MCF 10A (cell line): ENCODE measurements at regions not wholly inside any gene's neighbourhood (a gene's known extent, or its start where the extent isn't known, plus 50 kb on each side); places are given as distances from the start of the nearest gene placed in this dataset.

ENCODE experiments used
- BruUV-seq: library from RNA; stranded (reverse); fragments of 400-500 nt; replicated peaks from 2 replicates; lab custom pipeline; 2021; lab: Mats Ljungman, UMichigan
- CTCF ChIA-PET: fragments of 300-600 bp; sonication (Branson Sonifier 250); formaldehyde crosslinking; extraction: SDS; loops from one replicate; lab custom pipeline; 2021; ENCODE audit warnings: antibody characterized with exemption, inconsistent platforms; lab: Yijun Ruan, JAX
- POLR2A ChIA-PET: fragments of 300-600, 350-650 bp; sonication (Branson Sonifier 250); formaldehyde crosslinking; extraction: SDS; loops from one replicate; lab custom pipeline; 2020; ENCODE audit warnings: antibody characterized with exemption, inconsistent platforms; lab: Yijun Ruan, JAX
- DNase-seq: peaks from one replicate; pipeline ENCODE4 v3.0.0-alpha.2; 2018; ENCODE audit not compliant: unreplicated experiment
- H3K27ac Mint-ChIP-seq: one replicate; pipeline ENCODE4 v1.8.0; 2022; ENCODE audit warnings: mild to moderate bottlenecking, low read depth, mixed read lengths; ENCODE audit not compliant: unreplicated experiment
- H3K27me3 Mint-ChIP-seq: one replicate; pipeline ENCODE4 v1.8.0; 2022; ENCODE audit warnings: mixed read lengths; ENCODE audit not compliant: insufficient read depth, unreplicated experiment
- H3K36me3 Mint-ChIP-seq: one replicate; pipeline ENCODE4 v1.8.0; 2022; ENCODE audit warnings: mild to moderate bottlenecking, moderate library complexity, mixed read lengths; ENCODE audit not compliant: insufficient read depth, unreplicated experiment
- H3K4me1 Mint-ChIP-seq: one replicate; pipeline ENCODE4 v1.8.0; 2022; ENCODE audit warnings: mixed read lengths; ENCODE audit not compliant: insufficient read depth, unreplicated experiment
- H3K4me3 Mint-ChIP-seq: one replicate; pipeline ENCODE4 v1.8.0; 2022; ENCODE audit warnings: mild to moderate bottlenecking, moderate library complexity, mixed read lengths; ENCODE audit not compliant: unreplicated experiment
- H3K9me3 Mint-ChIP-seq: one replicate; pipeline ENCODE4 v1.8.0; 2022; ENCODE audit warnings: mixed read lengths; ENCODE audit not compliant: unreplicated experiment
- CTCF ChIP-seq: fragments of 200-600 bp; IDR thresholded peaks from one replicate; pipeline ENCODE4 v1.8.0; 2022; ENCODE audit warnings: antibody characterized with exemption, mild to moderate bottlenecking; ENCODE audit not compliant: unreplicated experiment
- intact Hi-C: fragments of 100-400 bp; cut with micrococcal nuclease; formaldehyde crosslinking; loops from 2 replicates; pipeline ENCODE4 v1.14.1; 2022

- BruUV-seq = no TSS peak
- intact Hi-C loops = no loop called here
- ChIA-PET POLR2A (interaction anchor here (0.7 to 1.8 kb wide), 5 partner anchors 9 to 117 kb away, joined by 3 to 6 read pairs (median 4); no protein-coding TSS in a partner anchor), CTCF (interaction anchor here (0.6 to 2.1 kb wide), 4 partner anchors 10 to 177 kb away, joined by 3 to 5 read pairs (median 4); no protein-coding TSS in a partner anchor)
- no peaks in the 10 kb centered on the region for H3K27me3 Mint-ChIP-seq
- H3K9me3 Mint-ChIP-seq = no peaks in the 10 kb centered on the region
- H3K36me3 Mint-ChIP-seq = no peaks in the 10 kb centered on the region
- H3K4me3 Mint-ChIP-seq = no peak overlapping the region
- no peak overlapping the region for H3K27ac Mint-ChIP-seq
- no peak for DNase-seq
- H3K4me1 Mint-ChIP-seq = peaks cover 11% of the 10 kb centered on the region
- TF ChIP-seq CTCF = no peak
These were observed 134.1 kb downstream of the GLUL start for GRCh38 chr1:182257369-182258063.

GRCh38 chr1:182256931-182257330 is 134.7 kb downstream of the GLUL start:
- H3K4me3 Mint-ChIP-seq = no peak overlapping the region
- no peak overlapping the region for H3K27ac Mint-ChIP-seq
- BruUV-seq = no TSS peak
- H3K9me3 Mint-ChIP-seq = no peaks in the 10 kb centered on the region
- no peak for DNase-seq
- H3K4me1 Mint-ChIP-seq = peaks cover 11% of the 10 kb centered on the region
- intact Hi-C loops = no loop called here
- no peak for TF ChIP-seq CTCF
- CTCF ChIA-PET = interaction anchor here (1.1 to 2.1 kb wide), 2 partner anchors 11 to 176 kb away, joined by 3 to 5 read pairs; no protein-coding TSS in a partner anchor
- no peaks in the 10 kb centered on the region for H3K36me3 Mint-ChIP-seq
- POLR2A ChIA-PET = interaction anchor here (0.8 to 1.8 kb wide), 4 partner anchors 8 to 33 kb away, joined by 4 to 6 read pairs (median 4); no protein-coding TSS in a partner anchor
- no peaks in the 10 kb centered on the region for H3K27me3 Mint-ChIP-seq

- H3K36me3 Mint-ChIP-seq = no peaks in the 10 kb centered on the region
- no peak overlapping the region for H3K4me3 Mint-ChIP-seq
- H3K9me3 Mint-ChIP-seq = no peaks in the 10 kb centered on the region
- peaks cover 11% of the 10 kb centered on the region for H3K4me1 Mint-ChIP-seq
- no peak overlapping the region for H3K27ac Mint-ChIP-seq
- TF ChIP-seq CTCF = no peak
- no peaks in the 10 kb centered on the region for H3K27me3 Mint-ChIP-seq
- BruUV-seq = no TSS peak
- CTCF ChIA-PET = interaction anchor here (1.3 to 1.6 kb wide), 2 partner anchors 96 to 112 kb away, joined by 3 to 4 read pairs; no protein-coding TSS in a partner anchor
- no peak for DNase-seq
- POLR2A ChIA-PET = interaction anchor here (1.2 to 1.4 kb wide), 3 partner anchors 12 to 143 kb away, joined by 3 to 4 read pairs (median 3); no protein-coding TSS in a partner anchor
- intact Hi-C loops = no loop called here
These were observed 136.1 kb downstream of the GLUL start for GRCh38 chr1:182255494-182255893.

GRCh38 chr1:182253319-182253860 is 138.2 kb downstream of the GLUL start:
- H3K4me1 Mint-ChIP-seq = no peaks in the 10 kb centered on the region
- ChIA-PET POLR2A (no interaction called here), CTCF (no interaction called here)
- no peaks in the 10 kb centered on the region for H3K9me3 Mint-ChIP-seq
- H3K27me3 Mint-ChIP-seq = no peaks in the 10 kb centered on the region
- H3K4me3 Mint-ChIP-seq = no peak overlapping the region
- no TSS peak for BruUV-seq
- no peak for TF ChIP-seq CTCF
- H3K27ac Mint-ChIP-seq = no peak overlapping the region
- H3K36me3 Mint-ChIP-seq = no peaks in the 10 kb centered on the region
- no peak for DNase-seq
- intact Hi-C loops = no loop called here
